ENCODE measurements at regions not wholly inside any gene's neighbourhood (a gene's known extent, or its start where the extent isn't known, plus 50 kb on each side); places are given as distances from the start of the nearest gene placed in this dataset.

DNA sequence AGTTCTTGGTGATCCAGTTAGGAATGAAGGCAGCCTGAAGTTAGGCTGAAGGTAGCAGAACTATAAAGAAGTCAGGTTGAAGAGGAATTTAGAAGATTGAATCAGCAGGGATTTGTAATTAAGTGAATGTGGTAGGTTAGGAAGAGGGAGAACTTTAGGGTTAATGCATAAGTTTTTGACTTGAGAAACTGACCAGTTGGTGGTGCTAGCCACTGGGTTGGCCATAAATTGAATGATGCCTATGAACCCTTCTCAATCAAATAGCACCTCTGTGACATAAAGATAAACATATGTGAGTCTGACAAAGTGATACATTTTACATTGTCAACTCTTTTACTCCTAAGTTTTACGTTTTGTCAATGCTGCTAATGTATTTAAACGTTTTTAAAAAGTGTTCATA, 290.6 kb upstream of the NAV3 start:
- Mint-ChIP-seq H3K4me3 (ENCODE audit: unreplicated experiment) (no peak overlapping the region), H3K4me1 (ENCODE audit: low read depth, unreplicated experiment) (no peaks in the 10 kb centered on the region), H3K36me3 (ENCODE audit: low read depth, unreplicated experiment) (no peaks in the 10 kb centered on the region), H3K27me3 (ENCODE audit: low read depth, unreplicated experiment) (no peaks in the 10 kb centered on the region), H3K9me3 (ENCODE audit: unreplicated experiment) (peaks cover 7% of the 10 kb centered on the region), H3K27ac (ENCODE audit: unreplicated experiment) (no peak overlapping the region)
- FAIRE-seq (no peak), DNase-seq (ENCODE audit: low read depth) (no peak)
- Histone ChIP-seq H3K27ac (ENCODE audit: low read depth, low read length) (no peak overlapping the region), H2AFZ (ENCODE audit: low read depth, low read length) (no peak overlapping the region), H3K4me3 (ENCODE audit: insufficient read depth, low read depth, low read length) (no peak overlapping the region), H4K20me1 (ENCODE audit: insufficient read depth, low read length) (no peaks in the 10 kb centered on the region), H3K27me3 (ENCODE audit: insufficient read depth, low read length) (no peaks in the 10 kb centered on the region), H3K9me3 (ENCODE audit: insufficient read depth, low read depth, low read length) (no peaks in the 10 kb centered on the region), H3K4me1 (ENCODE audit: insufficient read depth, low read length) (no peaks in the 10 kb centered on the region), H3K36me3 (ENCODE audit: insufficient read depth, low read length) (no peaks in the 10 kb centered on the region), H3K9ac (ENCODE audit: low read length) (no peak overlapping the region), H3K4me2 (ENCODE audit: low read length) (no peak overlapping the region), H3K79me2 (ENCODE audit: insufficient read depth, low read length) (no peaks in the 10 kb centered on the region)
- TF ChIP-seq EZH2 (IDR thresholded peaks at IDR 0.05; ENCODE audit: insufficient read depth, low read length) = no peak
- TF ChIP-seq, protein P1, sequence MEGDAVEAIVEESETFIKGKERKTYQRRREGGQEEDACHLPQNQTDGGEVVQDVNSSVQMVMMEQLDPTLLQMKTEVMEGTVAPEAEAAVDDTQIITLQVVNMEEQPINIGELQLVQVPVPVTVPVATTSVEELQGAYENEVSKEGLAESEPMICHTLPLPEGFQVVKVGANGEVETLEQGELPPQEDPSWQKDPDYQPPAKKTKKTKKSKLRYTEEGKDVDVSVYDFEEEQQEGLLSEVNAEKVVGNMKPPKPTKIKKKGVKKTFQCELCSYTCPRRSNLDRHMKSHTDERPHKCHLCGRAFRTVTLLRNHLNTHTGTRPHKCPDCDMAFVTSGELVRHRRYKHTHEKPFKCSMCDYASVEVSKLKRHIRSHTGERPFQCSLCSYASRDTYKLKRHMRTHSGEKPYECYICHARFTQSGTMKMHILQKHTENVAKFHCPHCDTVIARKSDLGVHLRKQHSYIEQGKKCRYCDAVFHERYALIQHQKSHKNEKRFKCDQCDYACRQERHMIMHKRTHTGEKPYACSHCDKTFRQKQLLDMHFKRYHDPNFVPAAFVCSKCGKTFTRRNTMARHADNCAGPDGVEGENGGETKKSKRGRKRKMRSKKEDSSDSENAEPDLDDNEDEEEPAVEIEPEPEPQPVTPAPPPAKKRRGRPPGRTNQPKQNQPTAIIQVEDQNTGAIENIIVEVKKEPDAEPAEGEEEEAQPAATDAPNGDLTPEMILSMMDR (IDR thresholded peaks at IDR 0.05; ENCODE audit: insufficient read depth, low read depth, low read length) = no peak

- Mint-ChIP-seq H3K27me3 (ENCODE audit: low read depth, unreplicated experiment) (no peaks in the 10 kb centered on the region), H3K4me3 (ENCODE audit: unreplicated experiment) (no peak overlapping the region), H3K4me1 (ENCODE audit: low read depth, unreplicated experiment) (no peaks in the 10 kb centered on the region), H3K36me3 (ENCODE audit: low read depth, unreplicated experiment) (no peaks in the 10 kb centered on the region), H3K9me3 (ENCODE audit: unreplicated experiment) (peaks cover 2% of the 10 kb centered on the region), H3K27ac (ENCODE audit: unreplicated experiment) (no peak overlapping the region)
- no peaks in the 10 kb centered on the region for H3K4me1 ChIP-seq (ENCODE audit: insufficient read depth, low read length)
- H3K9ac ChIP-seq (ENCODE audit: low read length) = no peak overlapping the region
- no peaks in the 10 kb centered on the region for H3K36me3 ChIP-seq (ENCODE audit: insufficient read depth, low read length)
- H4K20me1 ChIP-seq (ENCODE audit: insufficient read depth, low read length) = no peaks in the 10 kb centered on the region
- no peak for FAIRE-seq
- no peak for DNase-seq (ENCODE audit: low read depth)
- H3K27ac ChIP-seq (ENCODE audit: low read depth, low read length) = no peak overlapping the region
- TF ChIP-seq, protein P1 (IDR thresholded peaks at IDR 0.05; ENCODE audit: insufficient read depth, low read depth, low read length) = no peak
- TF ChIP-seq EZH2 (IDR thresholded peaks at IDR 0.05; ENCODE audit: insufficient read depth, low read length) = no peak
- H3K4me2 ChIP-seq (ENCODE audit: low read length) = no peak overlapping the region
- no peak overlapping the region for H2AFZ ChIP-seq (ENCODE audit: low read depth, low read length)
- no peaks in the 10 kb centered on the region for H3K79me2 ChIP-seq (ENCODE audit: insufficient read depth, low read length)
- H3K27me3 ChIP-seq (ENCODE audit: insufficient read depth, low read length) = no peaks in the 10 kb centered on the region
- no peak overlapping the region for H3K4me3 ChIP-seq (ENCODE audit: insufficient read depth, low read depth, low read length)
- no peaks in the 10 kb centered on the region for H3K9me3 ChIP-seq (ENCODE audit: insufficient read depth, low read depth, low read length)
These were observed 293.0 kb upstream of the NAV3 start for GRCh38 chr12:77537663-77538062.

DNA sequence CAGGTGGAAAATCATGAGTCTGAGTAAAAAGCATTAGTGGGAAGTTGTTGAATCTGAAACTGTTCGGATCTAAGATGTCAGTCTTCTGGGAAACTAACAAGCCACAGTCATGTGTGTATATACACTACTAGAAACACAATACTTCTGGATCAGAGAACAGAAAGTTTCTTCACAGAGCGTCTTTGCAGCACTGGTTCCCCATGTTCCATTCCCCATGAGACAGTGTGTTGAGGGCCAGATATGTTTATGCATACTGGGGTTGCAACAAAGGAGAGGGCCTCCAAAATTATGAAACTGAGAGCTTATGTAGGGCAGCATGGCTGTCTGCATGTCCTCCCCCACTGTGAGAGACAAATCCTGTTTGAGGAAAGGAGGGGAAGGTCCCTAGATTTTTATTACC, 295.0 kb upstream of the NAV3 start:
- Histone ChIP-seq H3K36me3 (ENCODE audit: insufficient read depth, low read length) (no peaks in the 10 kb centered on the region), H3K9me3 (ENCODE audit: insufficient read depth, low read depth, low read length) (no peaks in the 10 kb centered on the region), H4K20me1 (ENCODE audit: insufficient read depth, low read length) (no peaks in the 10 kb centered on the region), H3K79me2 (ENCODE audit: insufficient read depth, low read length) (no peaks in the 10 kb centered on the region), H3K4me1 (ENCODE audit: insufficient read depth, low read length) (no peaks in the 10 kb centered on the region), H3K27me3 (ENCODE audit: insufficient read depth, low read length) (no peaks in the 10 kb centered on the region), H2AFZ (ENCODE audit: low read depth, low read length) (no peak overlapping the region), H3K4me2 (ENCODE audit: low read length) (no peak overlapping the region), H3K9ac (ENCODE audit: low read length) (no peak overlapping the region), H3K27ac (ENCODE audit: low read depth, low read length) (no peak overlapping the region), H3K4me3 (ENCODE audit: insufficient read depth, low read depth, low read length) (no peak overlapping the region)
- Mint-ChIP-seq H3K27me3 (ENCODE audit: low read depth, unreplicated experiment) (no peaks in the 10 kb centered on the region), H3K27ac (ENCODE audit: unreplicated experiment) (no peak overlapping the region), H3K4me3 (ENCODE audit: unreplicated experiment) (no peak overlapping the region), H3K9me3 (ENCODE audit: unreplicated experiment) (no peaks in the 10 kb centered on the region), H3K36me3 (ENCODE audit: low read depth, unreplicated experiment) (no peaks in the 10 kb centered on the region), H3K4me1 (ENCODE audit: low read depth, unreplicated experiment) (no peaks in the 10 kb centered on the region)
- FAIRE-seq = no peak
- DNase-seq (ENCODE audit: low read depth) = no peak
- TF ChIP-seq, protein P1 (IDR thresholded peaks at IDR 0.05; ENCODE audit: insufficient read depth, low read depth, low read length) = no peak
- TF ChIP-seq EZH2 (IDR thresholded peaks at IDR 0.05; ENCODE audit: insufficient read depth, low read length) = no peak

Data from astrocyte (in vitro differentiated cells and primary cell).